ENCODE measurements at regions not wholly inside any gene's neighbourhood (a gene's known extent, or its start where the extent isn't known, plus 50 kb on each side); places are given as distances from the start of the nearest gene placed in this dataset.

DNA sequence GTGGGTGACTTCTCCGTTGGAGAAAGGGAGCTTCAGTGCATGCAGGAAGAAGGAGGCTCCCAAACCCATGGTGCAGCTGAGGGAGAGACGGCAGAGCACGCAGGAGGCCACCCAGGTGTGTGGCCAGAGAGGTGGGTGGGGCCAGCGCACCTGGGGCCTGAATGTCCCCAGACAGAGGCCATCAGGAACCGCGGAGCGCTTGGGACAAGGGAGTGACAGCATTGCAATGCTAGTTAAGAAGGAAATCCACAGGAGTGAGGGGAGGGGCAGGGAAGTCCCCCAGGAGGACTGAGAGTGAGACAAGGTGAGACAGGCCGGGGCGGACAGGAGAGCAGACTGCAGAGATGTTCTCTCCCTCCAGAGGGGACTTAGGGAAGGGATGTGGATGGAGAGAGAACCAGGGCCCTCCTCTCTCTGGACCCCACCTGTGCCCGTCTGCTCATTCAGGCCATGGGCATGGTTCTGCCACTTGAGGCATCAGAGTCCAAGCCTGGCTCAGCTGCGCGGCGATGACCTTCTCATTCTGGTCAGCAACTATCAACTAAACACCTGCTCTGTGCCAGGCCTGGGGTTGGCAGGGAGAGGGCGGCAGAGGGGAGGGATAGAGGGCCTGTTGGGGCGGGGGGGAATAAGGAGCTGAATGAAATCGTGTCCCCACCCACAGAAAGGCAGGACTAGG lies 69.4 kb upstream of the COL13A1 start:
- Histone ChIP-seq H3K27ac (replicated peaks) (no peak overlapping the region), H3K4me3 (replicated peaks; ENCODE audit: insufficient read depth, low read length) (no peak overlapping the region), H3K27me3 (ENCODE audit: insufficient read depth, poor library complexity, severe bottlenecking) (no peaks in the 10 kb centered on the region)
- TF ChIP-seq POLR2AphosphoS5 (IDR thresholded peaks at IDR 0.05; ENCODE audit: low read depth) (no peak), REST (IDR thresholded peaks at IDR 0.05; ENCODE audit: insufficient replicate concordance, low read depth) (no peak), GABPA (IDR thresholded peaks at IDR 0.05; ENCODE audit: low read depth) (no peak), SPI1 (IDR thresholded peaks at IDR 0.05; ENCODE audit: borderline replicate concordance, low read depth) (no peak)
- TF ChIP-seq, protein P1, sequence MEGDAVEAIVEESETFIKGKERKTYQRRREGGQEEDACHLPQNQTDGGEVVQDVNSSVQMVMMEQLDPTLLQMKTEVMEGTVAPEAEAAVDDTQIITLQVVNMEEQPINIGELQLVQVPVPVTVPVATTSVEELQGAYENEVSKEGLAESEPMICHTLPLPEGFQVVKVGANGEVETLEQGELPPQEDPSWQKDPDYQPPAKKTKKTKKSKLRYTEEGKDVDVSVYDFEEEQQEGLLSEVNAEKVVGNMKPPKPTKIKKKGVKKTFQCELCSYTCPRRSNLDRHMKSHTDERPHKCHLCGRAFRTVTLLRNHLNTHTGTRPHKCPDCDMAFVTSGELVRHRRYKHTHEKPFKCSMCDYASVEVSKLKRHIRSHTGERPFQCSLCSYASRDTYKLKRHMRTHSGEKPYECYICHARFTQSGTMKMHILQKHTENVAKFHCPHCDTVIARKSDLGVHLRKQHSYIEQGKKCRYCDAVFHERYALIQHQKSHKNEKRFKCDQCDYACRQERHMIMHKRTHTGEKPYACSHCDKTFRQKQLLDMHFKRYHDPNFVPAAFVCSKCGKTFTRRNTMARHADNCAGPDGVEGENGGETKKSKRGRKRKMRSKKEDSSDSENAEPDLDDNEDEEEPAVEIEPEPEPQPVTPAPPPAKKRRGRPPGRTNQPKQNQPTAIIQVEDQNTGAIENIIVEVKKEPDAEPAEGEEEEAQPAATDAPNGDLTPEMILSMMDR (IDR thresholded peaks at IDR 0.05; ENCODE audit: insufficient read depth, low read length), result no peak
- no peak for DNase-seq (ENCODE audit: low read depth in 1 of 2, low spot score in 1 of 2)

GRCh38 chr10:69732826-69733150 lies 68.9 kb upstream of the COL13A1 start:
- Histone ChIP-seq H3K4me3 (replicated peaks; ENCODE audit: insufficient read depth, low read length) (no peak overlapping the region), H3K27me3 (ENCODE audit: insufficient read depth, poor library complexity, severe bottlenecking) (no peaks in the 10 kb centered on the region), H3K27ac (replicated peaks) (no peak overlapping the region)
- no peak for DNase-seq (ENCODE audit: low read depth in 1 of 2, low spot score in 1 of 2)
- TF ChIP-seq GABPA (IDR thresholded peaks at IDR 0.05; ENCODE audit: low read depth) (no peak), POLR2AphosphoS5 (IDR thresholded peaks at IDR 0.05; ENCODE audit: low read depth) (no peak), SPI1 (IDR thresholded peaks at IDR 0.05; ENCODE audit: borderline replicate concordance, low read depth) (no peak), REST (IDR thresholded peaks at IDR 0.05; ENCODE audit: insufficient replicate concordance, low read depth) (no peak)
- TF ChIP-seq, protein P1 (IDR thresholded peaks at IDR 0.05; ENCODE audit: insufficient read depth, low read length), result no peak

DNA sequence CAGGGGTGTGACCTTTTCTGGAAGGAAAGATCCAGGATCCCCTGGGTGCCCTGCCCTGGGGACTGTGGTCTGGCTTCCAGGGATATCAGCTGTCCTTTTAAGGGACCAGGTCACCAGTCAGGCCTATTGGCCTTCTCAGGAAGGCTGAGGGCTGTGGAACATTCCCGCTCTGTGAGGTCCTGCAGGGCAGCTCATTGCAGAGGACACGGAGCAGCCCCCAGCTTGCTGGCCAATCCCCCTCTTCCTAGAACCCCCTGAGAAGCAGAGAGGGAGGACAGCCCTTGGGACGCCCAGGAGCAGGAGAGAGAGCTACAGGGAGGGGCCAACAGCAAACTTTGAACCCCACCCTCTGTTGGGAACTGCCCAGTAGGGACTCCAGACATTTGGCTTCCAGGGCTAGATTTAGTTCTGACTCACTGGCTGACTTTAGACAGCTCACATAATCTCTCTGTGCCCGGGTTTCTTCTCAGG lies 67.9 kb upstream of the COL13A1 start:
- no peak for DNase-seq (ENCODE audit: low read depth in 1 of 2, low spot score in 1 of 2)
- no peak overlapping the region for H3K27ac ChIP-seq (replicated peaks)
- H3K27me3 ChIP-seq (ENCODE audit: insufficient read depth, poor library complexity, severe bottlenecking), result no peaks in the 10 kb centered on the region
- TF ChIP-seq, protein P1 (IDR thresholded peaks at IDR 0.05; ENCODE audit: insufficient read depth, low read length), result no peak
- TF ChIP-seq GABPA (IDR thresholded peaks at IDR 0.05; ENCODE audit: low read depth) (no peak), REST (IDR thresholded peaks at IDR 0.05; ENCODE audit: insufficient replicate concordance, low read depth) (no peak), POLR2AphosphoS5 (IDR thresholded peaks at IDR 0.05; ENCODE audit: low read depth) (no peak), SPI1 (IDR thresholded peaks at IDR 0.05; ENCODE audit: borderline replicate concordance, low read depth) (no peak)
- no peak overlapping the region for H3K4me3 ChIP-seq (replicated peaks; ENCODE audit: insufficient read depth, low read length)
